SU-DHL-6 (cell line): ENCODE measurements at regions not wholly inside any gene's neighbourhood (a gene's known extent, or its start where the extent isn't known, plus 50 kb on each side); places are given as distances from the start of the nearest gene placed in this dataset.

Experiments used
- H2AFZ ChIP-seq: fragments of 200-600 bp; sonication (generic); 2 replicates; pipeline ENCODE4 v1.6.1; 2014; ENCODE audit warnings: low read depth, mild to moderate bottlenecking, moderate library complexity, mixed read lengths, antibody characterized with exemption, low read length; ENCODE audit not compliant: severe bottlenecking
- H3F3A ChIP-seq: fragments of 200-600 bp; shearing (Covaris generic); 2 replicates; pipeline ENCODE4 v1.6.0; 2016; ENCODE audit warnings: antibody characterized with exemption, mild to moderate bottlenecking; ENCODE audit not compliant: insufficient read depth
- H3K27ac ChIP-seq: fragments of 200-600 bp; sonication (generic); 2 replicates; pipeline ENCODE4 v1.5.1; 2016; ENCODE audit warnings: low read depth, mild to moderate bottlenecking, low read length, moderate library complexity, mixed read lengths
- H3K27me3 ChIP-seq: fragments of 200-600 bp; sonication (generic), shearing (Covaris generic); 2 replicates; pipeline ENCODE4 v1.6.0; 2014; ENCODE audit warnings: mild to moderate bottlenecking, low read length
- H3K36me3 ChIP-seq: fragments of 200-600 bp; sonication (generic); 2 replicates; pipeline ENCODE4 v1.6.1; 2014; ENCODE audit warnings: mild to moderate bottlenecking, low read length, mixed read lengths
- H3K4me2 ChIP-seq: fragments of 300-600, 200-600 bp; shearing (Covaris generic), sonication (generic); 2 replicates; pipeline ENCODE4 v1.6.0; 2014; ENCODE audit warnings: low read length, low read depth, mild to moderate bottlenecking; ENCODE audit not compliant: poor library complexity, severe bottlenecking
- H3K4me3 ChIP-seq: fragments of 200-600 bp; sonication (generic); 2 replicates; pipeline ENCODE4 v1.5.1; 2014; ENCODE audit warnings: antibody characterized with exemption, low read length, mild to moderate bottlenecking, mixed read lengths; ENCODE audit not compliant: insufficient read depth, poor library complexity, severe bottlenecking
- H3K79me2 ChIP-seq: fragments of 200-600 bp; sonication (generic); 2 replicates; pipeline ENCODE4 v1.6.1; 2014; ENCODE audit warnings: mild to moderate bottlenecking, low read length, moderate library complexity; ENCODE audit not compliant: insufficient read depth
- H3K9ac ChIP-seq: fragments of 200-600 bp; sonication (generic); 2 replicates; pipeline ENCODE4 v1.7.0; 2014; ENCODE audit warnings: mild to moderate bottlenecking, low read length
- H3K9me2 ChIP-seq: fragments of 200-600 bp; sonication (generic); replicated peaks from 2 replicates; pipeline ENCODE4 v1.6.1; 2014; ENCODE audit warnings: low read length; ENCODE audit not compliant: insufficient read depth
- H3K9me3 ChIP-seq: fragments of 200-600 bp; sonication (generic); 2 replicates; pipeline ENCODE4 v1.6.1; 2014; ENCODE audit warnings: low read length, mixed read lengths; ENCODE audit not compliant: insufficient read depth
- H4K20me1 ChIP-seq: fragments of 200-600 bp; sonication (generic); 2 replicates; pipeline ENCODE4 v1.6.1; 2014; ENCODE audit warnings: low read depth, mild to moderate bottlenecking, antibody characterized with exemption, low read length, moderate library complexity, mixed read lengths
- EZH2phosphoT487 ChIP-seq: fragments of 200-600 bp; sonication (generic), shearing (Covaris generic); conservative IDR thresholded peaks from 2 replicates; pipeline ENCODE4 v1.6.1; 2018; ENCODE audit warnings: mild to moderate bottlenecking, antibody characterized with exemption, low read length, moderate library complexity, mixed read lengths
- TF ChIP-seq, protein P1 (sequence below): fragments of 200-600 bp; sonication (generic); IDR thresholded peaks from one replicate; pipeline ENCODE4 v1.5.1; 2017; ENCODE audit warnings: antibody characterized with exemption, mild to moderate bottlenecking, low read length, moderate library complexity; ENCODE audit not compliant: insufficient read depth, poor library complexity, severe bottlenecking

- Histone ChIP-seq H3K4me2 (no peak overlapping the region), H3K4me3 (no peak overlapping the region), H2AFZ (no peak overlapping the region), H3K9me3 (no peaks in the 10 kb centered on the region), H4K20me1 (no peaks in the 10 kb centered on the region), H3K9ac (no peak overlapping the region), H3K9me2 (no peaks in the 10 kb centered on the region), H3F3A (no peaks in the 10 kb centered on the region), H3K36me3 (no peaks in the 10 kb centered on the region), H3K27me3 (no peaks in the 10 kb centered on the region), H3K79me2 (no peaks in the 10 kb centered on the region), H3K27ac (no peak overlapping the region)
- no peak for TF ChIP-seq EZH2phosphoT487
- TF ChIP-seq, protein P1, sequence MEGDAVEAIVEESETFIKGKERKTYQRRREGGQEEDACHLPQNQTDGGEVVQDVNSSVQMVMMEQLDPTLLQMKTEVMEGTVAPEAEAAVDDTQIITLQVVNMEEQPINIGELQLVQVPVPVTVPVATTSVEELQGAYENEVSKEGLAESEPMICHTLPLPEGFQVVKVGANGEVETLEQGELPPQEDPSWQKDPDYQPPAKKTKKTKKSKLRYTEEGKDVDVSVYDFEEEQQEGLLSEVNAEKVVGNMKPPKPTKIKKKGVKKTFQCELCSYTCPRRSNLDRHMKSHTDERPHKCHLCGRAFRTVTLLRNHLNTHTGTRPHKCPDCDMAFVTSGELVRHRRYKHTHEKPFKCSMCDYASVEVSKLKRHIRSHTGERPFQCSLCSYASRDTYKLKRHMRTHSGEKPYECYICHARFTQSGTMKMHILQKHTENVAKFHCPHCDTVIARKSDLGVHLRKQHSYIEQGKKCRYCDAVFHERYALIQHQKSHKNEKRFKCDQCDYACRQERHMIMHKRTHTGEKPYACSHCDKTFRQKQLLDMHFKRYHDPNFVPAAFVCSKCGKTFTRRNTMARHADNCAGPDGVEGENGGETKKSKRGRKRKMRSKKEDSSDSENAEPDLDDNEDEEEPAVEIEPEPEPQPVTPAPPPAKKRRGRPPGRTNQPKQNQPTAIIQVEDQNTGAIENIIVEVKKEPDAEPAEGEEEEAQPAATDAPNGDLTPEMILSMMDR, result no peak
Measured at GRCh38 chr4:163738521-163738920, 244.0 kb downstream of the TMA16 start.

DNA sequence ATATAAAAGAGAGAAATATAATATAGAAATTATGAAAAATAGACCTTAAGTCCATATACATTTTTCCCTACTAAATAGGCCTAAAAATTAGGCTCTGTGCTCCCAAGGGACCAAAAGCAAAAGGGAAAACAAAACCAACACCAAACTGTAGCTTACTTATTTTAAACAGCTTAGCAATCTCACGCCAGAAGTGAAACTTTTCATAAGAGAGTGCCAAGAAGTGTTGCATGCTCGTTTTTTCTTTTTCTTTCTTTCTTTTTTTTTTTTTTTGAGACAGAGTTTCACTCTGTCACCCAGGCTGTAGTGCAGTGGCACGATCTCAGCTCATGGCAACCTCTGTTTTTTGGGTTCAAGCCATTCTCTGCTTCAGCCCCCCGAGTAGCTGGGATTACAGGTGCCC, 250.4 kb downstream of the TMA16 start:
- TF ChIP-seq, protein P1, result no peak
- TF ChIP-seq EZH2phosphoT487, result no peak
- no peak overlapping the region for H3K4me3 ChIP-seq
- no peaks in the 10 kb centered on the region for H4K20me1 ChIP-seq
- no peaks in the 10 kb centered on the region for H3F3A ChIP-seq
- no peaks in the 10 kb centered on the region for H3K36me3 ChIP-seq
- no peak overlapping the region for H2AFZ ChIP-seq
- no peaks in the 10 kb centered on the region for H3K9me2 ChIP-seq
- H3K27me3 ChIP-seq, result no peaks in the 10 kb centered on the region
- H3K9me3 ChIP-seq, result peaks cover 4% of the 10 kb centered on the region; the same call in 1 of the 2 replicates
- H3K27ac ChIP-seq, result no peak overlapping the region
- no peak overlapping the region for H3K4me2 ChIP-seq
- no peaks in the 10 kb centered on the region for H3K79me2 ChIP-seq
- H3K9ac ChIP-seq, result no peak overlapping the region

DNA sequence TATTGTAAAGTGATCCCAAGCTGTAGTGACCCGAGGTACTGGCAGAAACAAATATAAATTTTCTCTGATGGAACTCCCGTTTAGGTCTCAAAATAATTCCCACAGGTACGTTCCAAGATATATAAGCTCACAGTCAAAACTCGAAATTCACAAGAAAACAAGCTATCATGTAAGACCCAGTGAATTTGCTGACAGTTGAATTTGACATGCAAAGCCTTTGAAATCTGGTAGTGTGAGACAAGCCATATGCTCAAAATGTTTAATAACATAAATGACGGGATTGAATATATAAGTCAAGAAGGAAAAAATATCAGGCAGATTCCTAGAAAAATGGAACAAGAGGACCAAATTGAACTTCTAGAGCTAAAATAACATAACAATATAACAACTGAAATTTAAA, 252.8 kb downstream of the TMA16 start:
- Histone ChIP-seq H3K36me3 (no peaks in the 10 kb centered on the region), H3K27me3 (no peaks in the 10 kb centered on the region), H3K4me2 (no peak overlapping the region), H3K9me3 (peaks cover 4% of the 10 kb centered on the region; the same call in 1 of the 2 replicates), H3K9me2 (no peaks in the 10 kb centered on the region), H3K79me2 (no peaks in the 10 kb centered on the region), H4K20me1 (no peaks in the 10 kb centered on the region), H2AFZ (no peak overlapping the region), H3K27ac (no peak overlapping the region), H3K4me3 (no peak overlapping the region), H3K9ac (no peak overlapping the region), H3F3A (no peaks in the 10 kb centered on the region)
- TF ChIP-seq, protein P1, result no peak
- TF ChIP-seq EZH2phosphoT487, result no peak
